ENCODE measurements at regions not wholly inside any gene's neighbourhood (a gene's known extent, or its start where the extent isn't known, plus 50 kb on each side); places are given as distances from the start of the nearest gene placed in this dataset.

DNA sequence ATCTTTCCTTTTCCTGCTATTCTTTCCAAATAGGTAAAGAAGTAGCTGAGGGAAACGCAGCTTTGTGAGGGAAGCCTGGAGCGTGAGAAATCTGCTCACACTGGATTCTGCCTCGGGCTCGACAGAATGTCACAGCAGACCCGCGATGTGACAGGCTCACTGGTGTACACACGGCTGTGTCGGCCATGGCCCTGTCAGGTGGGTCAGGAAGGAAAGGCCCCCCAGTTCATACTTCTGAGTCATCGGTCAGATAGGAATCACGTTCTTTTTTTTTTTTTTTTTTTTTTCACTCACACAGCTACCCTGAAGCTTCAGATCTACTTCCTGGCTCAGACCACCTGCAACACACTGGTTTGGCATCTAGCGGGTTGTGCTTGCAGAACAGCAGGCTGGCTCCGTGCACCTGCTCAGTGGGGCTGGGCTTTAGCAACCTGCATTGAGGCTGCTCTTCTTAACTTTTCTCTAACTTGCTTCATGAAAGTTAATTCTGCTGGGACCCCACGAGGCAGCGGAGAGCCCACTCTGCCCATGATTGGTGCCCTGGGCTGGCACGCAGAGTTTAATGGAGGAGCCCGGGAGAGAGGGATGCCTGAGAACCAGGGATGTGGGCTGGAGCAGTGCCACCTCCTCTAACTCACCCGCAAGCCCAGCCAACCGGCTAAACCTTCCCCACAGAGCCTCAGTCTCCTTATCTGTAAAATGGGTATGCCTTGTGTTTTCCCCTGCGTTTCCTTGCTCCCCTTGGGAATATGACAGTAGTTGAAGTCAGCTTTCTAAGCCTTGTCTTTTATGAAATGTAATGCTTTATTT lies 61.5 kb upstream of the FNDC1 start:
- DNase-seq (ENCODE audit: low read depth): no peak
- TF ChIP-seq, protein P1, sequence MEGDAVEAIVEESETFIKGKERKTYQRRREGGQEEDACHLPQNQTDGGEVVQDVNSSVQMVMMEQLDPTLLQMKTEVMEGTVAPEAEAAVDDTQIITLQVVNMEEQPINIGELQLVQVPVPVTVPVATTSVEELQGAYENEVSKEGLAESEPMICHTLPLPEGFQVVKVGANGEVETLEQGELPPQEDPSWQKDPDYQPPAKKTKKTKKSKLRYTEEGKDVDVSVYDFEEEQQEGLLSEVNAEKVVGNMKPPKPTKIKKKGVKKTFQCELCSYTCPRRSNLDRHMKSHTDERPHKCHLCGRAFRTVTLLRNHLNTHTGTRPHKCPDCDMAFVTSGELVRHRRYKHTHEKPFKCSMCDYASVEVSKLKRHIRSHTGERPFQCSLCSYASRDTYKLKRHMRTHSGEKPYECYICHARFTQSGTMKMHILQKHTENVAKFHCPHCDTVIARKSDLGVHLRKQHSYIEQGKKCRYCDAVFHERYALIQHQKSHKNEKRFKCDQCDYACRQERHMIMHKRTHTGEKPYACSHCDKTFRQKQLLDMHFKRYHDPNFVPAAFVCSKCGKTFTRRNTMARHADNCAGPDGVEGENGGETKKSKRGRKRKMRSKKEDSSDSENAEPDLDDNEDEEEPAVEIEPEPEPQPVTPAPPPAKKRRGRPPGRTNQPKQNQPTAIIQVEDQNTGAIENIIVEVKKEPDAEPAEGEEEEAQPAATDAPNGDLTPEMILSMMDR (IDR thresholded peaks at IDR 0.05; ENCODE audit: insufficient read depth, low read length, poor library complexity, severe bottlenecking): no peak

DNA sequence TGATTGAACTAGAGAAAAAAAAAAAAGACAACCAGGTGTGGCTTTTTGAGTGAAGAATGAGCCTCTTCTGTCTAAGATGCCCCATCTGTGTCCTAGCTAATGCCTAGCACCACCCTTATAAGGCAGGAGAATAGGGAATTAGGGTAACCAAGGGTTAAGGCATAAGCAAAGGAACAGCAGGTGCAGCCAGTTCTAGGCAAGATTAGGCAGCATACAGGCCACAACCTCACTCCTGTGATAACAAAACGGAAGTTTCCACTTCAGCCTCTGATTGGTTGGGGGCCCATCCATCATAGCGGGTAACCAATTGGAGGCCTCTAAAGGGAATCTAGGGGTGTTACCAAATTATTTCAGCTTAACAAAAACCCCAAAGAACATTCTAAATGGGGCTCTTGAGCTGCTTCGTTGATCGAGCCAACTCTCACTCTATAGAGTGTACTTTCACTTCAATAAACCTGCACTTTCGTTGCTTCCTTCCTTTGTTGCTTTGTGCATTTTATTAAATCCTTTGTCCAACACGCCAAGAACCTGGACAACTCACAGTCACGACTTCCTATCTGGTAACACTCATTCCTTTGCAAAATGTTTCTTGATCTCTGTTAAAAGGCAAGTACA lies 61.9 kb upstream of the TAGAP start:
- TF ChIP-seq, protein P1 (IDR thresholded peaks at IDR 0.05; ENCODE audit: insufficient read depth, low read length, poor library complexity, severe bottlenecking): no peak
- Histone ChIP-seq H3K4me3 (ENCODE audit: low read depth, low read length) (no peak overlapping the region), H3K36me3 (ENCODE audit: control insufficient read depth, insufficient read depth, low read length) (no peaks in the 10 kb centered on the region), H3K27me3 (ENCODE audit: control insufficient read depth, insufficient read depth, low read length) (peaks cover 2% of the 10 kb centered on the region)
- DNase-seq (ENCODE audit: low read depth): no peak

More for the DNA sequence above, 61.5 kb upstream of the FNDC1 start:
- peaks cover 2% of the 10 kb centered on the region for H3K27me3 ChIP-seq (ENCODE audit: control insufficient read depth, insufficient read depth, low read length)
- no peaks in the 10 kb centered on the region for H3K36me3 ChIP-seq (ENCODE audit: control insufficient read depth, insufficient read depth, low read length)
- no peak overlapping the region for H3K4me3 ChIP-seq (ENCODE audit: low read depth, low read length)

DNA sequence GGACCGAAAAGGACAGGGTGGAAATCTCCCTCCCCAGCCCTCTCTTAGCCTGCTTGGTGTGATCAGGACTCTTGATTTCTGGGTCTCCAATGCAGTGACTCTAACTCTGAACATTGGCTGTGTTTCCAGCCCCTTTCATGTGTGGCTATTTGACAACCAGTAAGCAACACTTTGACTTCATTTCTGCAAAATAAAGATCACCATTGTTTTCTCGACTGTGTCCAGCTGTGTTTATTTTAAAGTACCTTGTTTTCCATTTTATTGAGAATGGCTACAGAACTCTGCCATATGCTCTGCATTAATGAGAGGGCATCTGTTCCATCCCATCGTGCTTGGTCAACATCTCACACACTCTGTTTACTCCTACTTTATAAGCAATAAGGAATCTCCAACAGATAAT lies 60.9 kb upstream of the TAGAP start:
- Histone ChIP-seq H3K36me3 (ENCODE audit: control insufficient read depth, insufficient read depth, low read length) (no peaks in the 10 kb centered on the region), H3K4me3 (ENCODE audit: low read depth, low read length) (no peak overlapping the region), H3K27me3 (ENCODE audit: control insufficient read depth, insufficient read depth, low read length) (peaks cover 2% of the 10 kb centered on the region)
- no peak for DNase-seq (ENCODE audit: low read depth)
- TF ChIP-seq, protein P1 (IDR thresholded peaks at IDR 0.05; ENCODE audit: insufficient read depth, low read length, poor library complexity, severe bottlenecking): no peak

DNA sequence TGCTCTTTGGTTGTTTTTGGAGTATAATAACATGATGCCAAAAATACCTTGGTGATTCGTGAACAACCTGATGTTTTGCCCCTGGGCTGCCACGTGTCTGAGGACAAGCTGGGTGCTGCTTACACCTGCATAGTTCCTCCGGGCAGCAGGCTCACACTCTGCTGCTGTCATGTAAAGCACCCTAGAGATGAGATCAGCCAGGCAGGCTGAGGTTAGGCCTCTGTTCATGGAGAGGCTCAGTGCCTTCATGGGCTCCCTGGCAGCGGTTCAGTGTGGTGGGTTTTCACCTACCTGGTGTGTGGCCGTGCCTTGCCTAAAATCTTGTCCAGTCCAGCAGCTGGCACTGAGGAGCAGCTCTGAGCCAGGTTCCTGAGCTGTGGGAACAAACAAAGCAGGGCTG lies 60.1 kb upstream of the TAGAP start:
- no peak for DNase-seq (ENCODE audit: low read depth)

DNA sequence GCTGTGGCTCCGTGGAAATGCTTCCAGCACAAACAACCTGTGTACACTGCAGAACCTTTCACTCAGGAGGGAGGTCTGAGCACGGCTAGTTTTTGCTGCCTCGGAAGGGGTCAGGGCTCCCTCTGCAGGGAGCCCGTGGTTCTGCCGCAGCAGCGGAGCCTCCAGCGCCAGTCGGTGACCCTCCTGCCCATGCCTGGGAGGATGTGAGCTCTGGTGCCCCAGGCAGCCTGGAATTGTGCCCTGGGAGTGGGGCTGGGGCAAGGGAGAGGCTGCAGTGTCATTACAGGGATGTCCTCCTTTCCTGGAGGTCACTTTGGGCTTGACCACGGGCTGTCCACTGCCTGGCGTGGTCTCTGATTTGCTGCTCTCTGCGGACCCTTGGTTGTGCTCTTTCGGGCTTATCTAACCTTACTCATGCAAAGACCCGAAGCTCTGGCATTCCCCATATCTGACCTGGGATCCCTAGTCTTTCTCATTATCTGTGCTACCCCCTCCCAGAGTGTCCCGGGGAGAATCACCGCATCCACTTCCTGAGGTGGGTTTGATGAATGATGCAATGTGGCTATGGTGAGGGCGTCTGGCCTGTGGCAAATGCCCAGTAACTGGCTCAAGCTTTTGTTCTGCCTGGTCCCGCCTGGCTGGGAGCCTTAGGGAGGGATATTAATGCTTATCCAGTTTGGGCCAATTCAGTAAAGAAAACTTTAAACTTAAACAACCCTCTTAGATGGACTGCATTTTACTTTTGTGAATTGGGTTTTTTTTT lies 59.6 kb upstream of the TAGAP start:
- Histone ChIP-seq H3K36me3 (ENCODE audit: control insufficient read depth, insufficient read depth, low read length) (no peaks in the 10 kb centered on the region), H3K4me3 (ENCODE audit: low read depth, low read length) (no peak overlapping the region), H3K27me3 (ENCODE audit: control insufficient read depth, insufficient read depth, low read length) (peaks cover 2% of the 10 kb centered on the region)
- peak; percentile 14 for DNase-seq (ENCODE audit: low read depth)
- TF ChIP-seq, protein P1 (IDR thresholded peaks at IDR 0.05; ENCODE audit: insufficient read depth, low read length, poor library complexity, severe bottlenecking): peak; percentile 98

More for the DNA sequence above, 60.1 kb upstream of the TAGAP start:
- TF ChIP-seq, protein P1 (IDR thresholded peaks at IDR 0.05; ENCODE audit: insufficient read depth, low read length, poor library complexity, severe bottlenecking): no peak
- Histone ChIP-seq H3K36me3 (ENCODE audit: control insufficient read depth, insufficient read depth, low read length) (no peaks in the 10 kb centered on the region), H3K27me3 (ENCODE audit: control insufficient read depth, insufficient read depth, low read length) (peaks cover 2% of the 10 kb centered on the region), H3K4me3 (ENCODE audit: low read depth, low read length) (no peak overlapping the region)
